ENCODE measurements at regions not wholly inside any gene's neighbourhood (a gene's known extent, or its start where the extent isn't known, plus 50 kb on each side); places are given as distances from the start of the nearest gene placed in this dataset.

- no peak for TF ChIP-seq TAF1 (IDR thresholded peaks at IDR 0.05; ENCODE audit: low read depth, low read length)
Observed at GRCh38 chr4:82076359-82076758, 297.4 kb downstream of the HNRNPD start (continued).

GRCh38 chr4:82071951-82072350, 301.8 kb downstream of the HNRNPD start:
- H2BK15ac ChIP-seq (ENCODE audit: low read length) = no peak overlapping the region
- no peaks in the 10 kb centered on the region for H4K20me1 ChIP-seq (replicated peaks in 1 of 2; ENCODE audit: control insufficient read depth in 1 of 2, insufficient read depth in 2 of 2, low read length in 2 of 2)
- no peak overlapping the region for H3K56ac ChIP-seq (replicated peaks; ENCODE audit: insufficient read length, low read depth, low read length)
- H3K4me1 ChIP-seq (replicated peaks in 1 of 4; ENCODE audit: control insufficient read depth in 3 of 4, insufficient read depth in 4 of 4, low read length in 3 of 4) = peaks cover 0 to 2% (median 0%) of the 10 kb centered on the region in 4 experiments; a peak in 1 of 7 replicates
- no peaks in the 10 kb centered on the region for H3K23me2 ChIP-seq (ENCODE audit: low read depth, low read length)
- no peak overlapping the region for H3K18ac ChIP-seq (ENCODE audit: extremely low read depth, low read length)
- DNase-seq (ENCODE audit: low read depth in 1 of 2, low spot score in 2 of 2) = no peak
- no peak overlapping the region for H3K4me3 ChIP-seq (ENCODE audit: extremely low read depth in 1 of 4, insufficient read depth in 2 of 4, low read depth in 3 of 4, low read length in 4 of 4)
- H3K27me3 ChIP-seq (replicated peaks in 1 of 4; ENCODE audit: control insufficient read depth in 3 of 4, extremely low read depth in 1 of 4, insufficient read depth in 3 of 4, low read length in 3 of 4) = no peaks in the 10 kb centered on the region
- no peak for FAIRE-seq
- no peak overlapping the region for H2BK120ac ChIP-seq (replicated peaks; ENCODE audit: low read depth, low read length)
- CTCF ChIA-PET (ENCODE audit: partially characterized antibody) = no interaction called here
- H3K14ac ChIP-seq (ENCODE audit: insufficient read length) = no peak overlapping the region
- no peak overlapping the region for H3K4me2 ChIP-seq (ENCODE audit: insufficient read depth in 1 of 2, low read depth in 2 of 2, low read length in 2 of 2)
- no peak overlapping the region for H2AK5ac ChIP-seq (ENCODE audit: low read depth, low read length)
- H3K27ac ChIP-seq (ENCODE audit: low read depth, low read length) = no peak overlapping the region
- POLR2A ChIA-PET (ENCODE audit: partially characterized antibody) = no interaction called here
- no peak overlapping the region for H2BK20ac ChIP-seq (ENCODE audit: low read length)
- no peaks in the 10 kb centered on the region for H3K79me2 ChIP-seq (ENCODE audit: control insufficient read depth in 1 of 2, insufficient read depth in 2 of 2, low read length in 2 of 2)
- 0 out of 4 replicates have a peak, but pooled peaks cover 0 to 2% of the 10 kb centered on the region in 2 experiments for H3K9me3 ChIP-seq (ENCODE audit: insufficient read depth in 2 of 2, low read depth in 1 of 2, low read length in 1 of 2)
- no peak overlapping the region for H3K23ac ChIP-seq (ENCODE audit: insufficient read length)
- H2BK5ac ChIP-seq (ENCODE audit: low read depth, low read length) = no peak overlapping the region
- no peak overlapping the region for H4K91ac ChIP-seq (replicated peaks; ENCODE audit: insufficient read length, low read length)
- no peak overlapping the region for H4K5ac ChIP-seq (ENCODE audit: insufficient read length, low read depth, low read length)
- H3K36me3 ChIP-seq (ENCODE audit: control insufficient read depth in 2 of 4, insufficient read depth in 4 of 4, low read length in 3 of 4) = no peaks in the 10 kb centered on the region
- H2BK12ac ChIP-seq (ENCODE audit: low read depth, low read length) = no peak overlapping the region
- H3K9ac ChIP-seq (replicated peaks in 1 of 4; ENCODE audit: extremely low read depth in 1 of 4, low read depth in 3 of 4, low read length in 3 of 4) = no peak overlapping the region
- no peak overlapping the region for H4K8ac ChIP-seq (ENCODE audit: extremely low read depth, insufficient read depth, low read length)
- no peaks in the 10 kb centered on the region for H3K79me1 ChIP-seq (ENCODE audit: low read depth, low read length)
- no peak overlapping the region for H3K4ac ChIP-seq (replicated peaks; ENCODE audit: insufficient read length, low read depth, low read length)
- no peak overlapping the region for H2AFZ ChIP-seq (ENCODE audit: low read length)
- TF ChIP-seq TEAD4 (IDR thresholded peaks at IDR 0.05; ENCODE audit: low read depth, low read length) (no peak), KDM1A (IDR thresholded peaks at IDR 0.05; ENCODE audit: borderline replicate concordance, low read length) (no peak), ZNF274 (IDR thresholded peaks at IDR 0.05; ENCODE audit: borderline replicate concordance, extremely low read depth, low read length) (no peak)

All from H1 (cell line).